ENCODE measurements at regions not wholly inside any gene's neighbourhood (a gene's known extent, or its start where the extent isn't known, plus 50 kb on each side); places are given as distances from the start of the nearest gene placed in this dataset.

- Mint-ChIP-seq H3K27ac (ENCODE audit: unreplicated experiment) (no peak overlapping the region), H3K4me3 (ENCODE audit: unreplicated experiment) (no peak overlapping the region), H3K9me3 (ENCODE audit: unreplicated experiment) (no peaks in the 10 kb centered on the region), H3K27me3 (ENCODE audit: unreplicated experiment) (peaks cover 33% of the 10 kb centered on the region), H3K4me1 (ENCODE audit: unreplicated experiment) (no peaks in the 10 kb centered on the region), H3K36me3 (ENCODE audit: unreplicated experiment) (no peaks in the 10 kb centered on the region)
- no peak for TF ChIP-seq CTCF (IDR thresholded peaks at IDR 0.05)
- DNase-seq (ENCODE audit: extremely low spot score, unreplicated experiment), result no peak
These were observed 103.1 kb upstream of the CACHD1 start for GRCh38 chr1:64366821-64367220.

- Mint-ChIP-seq H3K36me3 (ENCODE audit: unreplicated experiment) (no peaks in the 10 kb centered on the region), H3K27me3 (ENCODE audit: unreplicated experiment) (peaks cover 25% of the 10 kb centered on the region), H3K9me3 (ENCODE audit: unreplicated experiment) (no peaks in the 10 kb centered on the region), H3K4me1 (ENCODE audit: unreplicated experiment) (no peaks in the 10 kb centered on the region), H3K4me3 (ENCODE audit: unreplicated experiment) (no peak overlapping the region), H3K27ac (ENCODE audit: unreplicated experiment) (no peak overlapping the region)
- TF ChIP-seq CTCF (IDR thresholded peaks at IDR 0.05), result no peak
- DNase-seq (ENCODE audit: extremely low spot score, unreplicated experiment), result no peak
These were observed 101.6 kb upstream of the CACHD1 start for GRCh38 chr1:64368344-64368743.

GRCh38 chr1:64378826-64379225, 91.1 kb upstream of the CACHD1 start:
- Mint-ChIP-seq H3K4me1 (ENCODE audit: unreplicated experiment) (no peaks in the 10 kb centered on the region), H3K4me3 (ENCODE audit: unreplicated experiment) (no peak overlapping the region), H3K36me3 (ENCODE audit: unreplicated experiment) (no peaks in the 10 kb centered on the region), H3K27ac (ENCODE audit: unreplicated experiment) (no peak overlapping the region), H3K27me3 (ENCODE audit: unreplicated experiment) (peaks cover 19% of the 10 kb centered on the region), H3K9me3 (ENCODE audit: unreplicated experiment) (no peaks in the 10 kb centered on the region)
- no peak for TF ChIP-seq CTCF (IDR thresholded peaks at IDR 0.05)
- no peak for DNase-seq (ENCODE audit: extremely low spot score, unreplicated experiment)

- no peak for DNase-seq (ENCODE audit: extremely low spot score, unreplicated experiment)
- TF ChIP-seq CTCF (IDR thresholded peaks at IDR 0.05), result no peak
- Mint-ChIP-seq H3K36me3 (ENCODE audit: unreplicated experiment) (no peaks in the 10 kb centered on the region), H3K9me3 (ENCODE audit: unreplicated experiment) (no peaks in the 10 kb centered on the region), H3K4me3 (ENCODE audit: unreplicated experiment) (no peak overlapping the region), H3K27ac (ENCODE audit: unreplicated experiment) (no peak overlapping the region), H3K4me1 (ENCODE audit: unreplicated experiment) (no peaks in the 10 kb centered on the region), H3K27me3 (ENCODE audit: unreplicated experiment) (peaks cover 24% of the 10 kb centered on the region)
These were observed 82.3 kb upstream of the CACHD1 start for GRCh38 chr1:64387389-64388285.

GRCh38 chr1:64388336-64388735, 81.6 kb upstream of the CACHD1 start:
- no peak for TF ChIP-seq CTCF (IDR thresholded peaks at IDR 0.05)
- H3K4me1 Mint-ChIP-seq (ENCODE audit: unreplicated experiment), result no peaks in the 10 kb centered on the region
- no peaks in the 10 kb centered on the region for H3K9me3 Mint-ChIP-seq (ENCODE audit: unreplicated experiment)
- no peak overlapping the region for H3K4me3 Mint-ChIP-seq (ENCODE audit: unreplicated experiment)
- no peak for DNase-seq (ENCODE audit: extremely low spot score, unreplicated experiment)
- H3K27me3 Mint-ChIP-seq (ENCODE audit: unreplicated experiment), result peaks cover 25% of the 10 kb centered on the region
- H3K36me3 Mint-ChIP-seq (ENCODE audit: unreplicated experiment), result no peaks in the 10 kb centered on the region
- H3K27ac Mint-ChIP-seq (ENCODE audit: unreplicated experiment), result no peak overlapping the region

Measured in osteocyte (in vitro differentiated cells).